DMS53 treated with DMSO at 0.1 percent for 48 hours (cell line): ENCODE measurements at regions not wholly inside any gene's neighbourhood (a gene's known extent, or its start where the extent isn't known, plus 50 kb on each side); places are given as distances from the start of the nearest gene placed in this dataset.

ENCODE experiments used
- DNase-seq: peaks from one replicate; lab custom pipeline; 2025; ENCODE audit not compliant: unreplicated experiment; lab: John Stamatoyannopoulos, UW

GRCh38 chr2:67036444-67036843, 360.7 kb upstream of the ETAA1 start:
- no peak for DNase-seq

- DNase-seq, result peak; percentile 94
Observed at GRCh38 chr2:67037655-67038054, 359.5 kb upstream of the ETAA1 start.

GRCh38 chr2:67038195-67038594, 358.9 kb upstream of the ETAA1 start:
- DNase-seq, result no peak

GRCh38 chr2:67039058-67039457, 358.1 kb upstream of the ETAA1 start:
- no peak for DNase-seq

GRCh38 chr2:67039517-67040103, 357.5 kb upstream of the ETAA1 start:
- DNase-seq, result no peak

- no peak for DNase-seq
Observed at GRCh38 chr2:67041051-67041450, 356.1 kb upstream of the ETAA1 start.

- no peak for DNase-seq
Observed at GRCh38 chr2:67043781-67044478, 353.2 kb upstream of the ETAA1 start.

GRCh38 chr2:67046591-67046990, 350.5 kb upstream of the ETAA1 start:
- DNase-seq, result no peak

GRCh38 chr2:67048314-67048713, 348.8 kb upstream of the ETAA1 start:
- DNase-seq, result no peak

- DNase-seq, result no peak
Observed at GRCh38 chr2:67050622-67051021, 346.5 kb upstream of the ETAA1 start.

- DNase-seq, result no peak
Observed at GRCh38 chr2:67054728-67055127, 342.4 kb upstream of the ETAA1 start.

- no peak for DNase-seq
Observed at GRCh38 chr2:67055387-67056304, 341.5 kb upstream of the ETAA1 start.

- no peak for DNase-seq
Observed at GRCh38 chr2:67057123-67057522, 340.0 kb upstream of the ETAA1 start.

GRCh38 chr2:67057901-67058703, 339.0 kb upstream of the ETAA1 start:
- DNase-seq, result no peak

GRCh38 chr2:67065046-67065445, 332.1 kb upstream of the ETAA1 start:
- DNase-seq, result no peak

- no peak for DNase-seq
Observed at GRCh38 chr2:67066782-67067181, 330.4 kb upstream of the ETAA1 start.

GRCh38 chr2:67067656-67068055, 329.5 kb upstream of the ETAA1 start:
- no peak for DNase-seq

- DNase-seq, result no peak
Observed at GRCh38 chr2:67070826-67071225, 326.3 kb upstream of the ETAA1 start.

GRCh38 chr2:67075056-67075455, 322.1 kb upstream of the ETAA1 start:
- no peak for DNase-seq

GRCh38 chr2:67075530-67076238, 321.4 kb upstream of the ETAA1 start:
- no peak for DNase-seq

- DNase-seq, result no peak
Observed at GRCh38 chr2:67076239-67076624, 320.9 kb upstream of the ETAA1 start.
